ENCODE measurements at regions not wholly inside any gene's neighbourhood (a gene's known extent, or its start where the extent isn't known, plus 50 kb on each side); places are given as distances from the start of the nearest gene placed in this dataset.

DNA sequence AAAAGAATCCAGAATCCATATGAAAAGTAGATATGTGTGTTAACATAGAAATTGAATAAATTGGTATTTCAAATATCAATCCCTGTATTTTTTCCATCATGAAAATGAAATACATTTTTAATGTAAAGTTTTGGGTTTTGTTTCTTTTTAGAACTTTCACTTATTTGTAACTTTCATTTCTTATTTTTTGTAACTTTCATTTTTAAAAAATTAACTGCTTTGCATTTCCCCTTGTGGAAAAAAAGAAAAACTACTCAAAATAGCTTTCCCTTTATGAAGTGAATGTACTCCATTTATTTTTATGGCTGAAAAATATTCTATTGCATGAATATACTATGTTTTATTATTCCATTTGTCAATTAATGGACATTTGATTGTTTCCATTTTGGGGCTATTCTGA, 75.6 kb upstream of the SMNDC1 start:
- no peak for DNase-seq
- POLR2A ChIA-PET: no interaction called here
- H3K36me3 ChIP-seq (replicated peaks in 1 of 2; ENCODE audit: control insufficient read depth in 1 of 2, insufficient read depth in 2 of 2, low read length in 1 of 2): no peaks in the 10 kb centered on the region
- CTCF ChIA-PET: no interaction called here
- H3K9me3 ChIP-seq: no peaks in the 10 kb centered on the region
- no peaks in the 10 kb centered on the region for H4K20me1 ChIP-seq (ENCODE audit: insufficient read depth)
- no peak overlapping the region for H2AFZ ChIP-seq (ENCODE audit: low read depth)
- H3F3A ChIP-seq (replicated peaks; ENCODE audit: insufficient read depth): no peaks in the 10 kb centered on the region
- no peak overlapping the region; a peak in 1 of 4 replicates for H3K4me3 ChIP-seq (ENCODE audit: low read depth in 2 of 2, low read length in 1 of 2)
- H3K4me1 ChIP-seq (ENCODE audit: control insufficient read depth in 1 of 2, insufficient read depth in 2 of 2, low read depth in 1 of 2, low read length in 1 of 2): peaks cover 0 to 2% of the 10 kb centered on the region in 2 experiments; a peak in 1 of 4 replicates
- no peak overlapping the region for H3K4me2 ChIP-seq
- H3K27ac ChIP-seq (ENCODE audit: low read depth in 2 of 2, low read length in 1 of 2): no peak overlapping the region
- TF ChIP-seq TAF1 (IDR thresholded peaks at IDR 0.05; ENCODE audit: borderline replicate concordance, low read depth, low read length): no peak
- TF ChIP-seq MEF2A (IDR thresholded peaks at IDR 0.05; ENCODE audit: borderline replicate concordance, low read depth): no peak
- no peak for TF ChIP-seq MAX (IDR thresholded peaks at IDR 0.05; ENCODE audit: low read depth)
- TF ChIP-seq, protein P1, sequence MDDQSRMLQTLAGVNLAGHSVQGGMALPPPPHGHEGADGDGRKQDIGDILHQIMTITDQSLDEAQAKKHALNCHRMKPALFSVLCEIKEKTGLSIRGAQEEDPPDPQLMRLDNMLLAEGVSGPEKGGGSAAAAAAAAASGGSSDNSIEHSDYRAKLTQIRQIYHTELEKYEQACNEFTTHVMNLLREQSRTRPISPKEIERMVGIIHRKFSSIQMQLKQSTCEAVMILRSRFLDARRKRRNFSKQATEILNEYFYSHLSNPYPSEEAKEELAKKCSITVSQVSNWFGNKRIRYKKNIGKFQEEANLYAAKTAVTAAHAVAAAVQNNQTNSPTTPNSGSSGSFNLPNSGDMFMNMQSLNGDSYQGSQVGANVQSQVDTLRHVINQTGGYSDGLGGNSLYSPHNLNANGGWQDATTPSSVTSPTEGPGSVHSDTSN (IDR thresholded peaks at IDR 0.05): no peak
- no peak for TF ChIP-seq ELF1 (IDR thresholded peaks at IDR 0.05)
- TF ChIP-seq FOSL2 (IDR thresholded peaks at IDR 0.05; ENCODE audit: borderline replicate concordance, low read depth): no peak
- no peak for TF ChIP-seq GATA2 (CRISPR knock-in tag; IDR thresholded peaks at IDR 0.05)
- no peak for TF ChIP-seq MXI1 (IDR thresholded peaks at IDR 0.05; ENCODE audit: low read depth, low read length)
- TF ChIP-seq RAD21 (IDR thresholded peaks at IDR 0.05; ENCODE audit: low read length): no peak
- no peak for TF ChIP-seq POLR2AphosphoS5 (IDR thresholded peaks at IDR 0.05; ENCODE audit: low read depth, low read length)
- no peak for TF ChIP-seq FOXJ3 (CRISPR knock-in tag; IDR thresholded peaks at IDR 0.05)
- no peak for TF ChIP-seq TEAD4 (IDR thresholded peaks at IDR 0.05; ENCODE audit: borderline replicate concordance, insufficient read depth)
- TF ChIP-seq NRF1 (IDR thresholded peaks at IDR 0.05; ENCODE audit: low read depth, low read length): no peak
- TF ChIP-seq, protein P2, sequence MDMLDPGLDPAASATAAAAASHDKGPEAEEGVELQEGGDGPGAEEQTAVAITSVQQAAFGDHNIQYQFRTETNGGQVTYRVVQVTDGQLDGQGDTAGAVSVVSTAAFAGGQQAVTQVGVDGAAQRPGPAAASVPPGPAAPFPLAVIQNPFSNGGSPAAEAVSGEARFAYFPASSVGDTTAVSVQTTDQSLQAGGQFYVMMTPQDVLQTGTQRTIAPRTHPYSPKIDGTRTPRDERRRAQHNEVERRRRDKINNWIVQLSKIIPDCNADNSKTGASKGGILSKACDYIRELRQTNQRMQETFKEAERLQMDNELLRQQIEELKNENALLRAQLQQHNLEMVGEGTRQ (IDR thresholded peaks at IDR 0.05; ENCODE audit: borderline replicate concordance, low read depth, low read length): no peak
- TF ChIP-seq REST (IDR thresholded peaks at IDR 0.05; ENCODE audit: low read depth, low read length): no peak
- TF ChIP-seq SMC3 (IDR thresholded peaks at IDR 0.05; ENCODE audit: low read depth, low read length): no peak
- no peak for TF ChIP-seq TCF12 (IDR thresholded peaks at IDR 0.05)
- TF ChIP-seq JUND (IDR thresholded peaks at IDR 0.05): no peak
- H3K9ac ChIP-seq: no peak overlapping the region
- H3K27me3 ChIP-seq (ENCODE audit: insufficient read depth): no peaks in the 10 kb centered on the region
- no peaks in the 10 kb centered on the region for H3K79me2 ChIP-seq (ENCODE audit: insufficient read depth)
- no peaks in the 10 kb centered on the region for H3K9me2 ChIP-seq
